NB4 (cell line): ENCODE measurements at regions not wholly inside any gene's neighbourhood (a gene's known extent, or its start where the extent isn't known, plus 50 kb on each side); places are given as distances from the start of the nearest gene placed in this dataset.

Experiments used
- DNase-seq: peaks from one replicate; pipeline ENCODE4 v3.0.0; 2010; ENCODE audit warnings: low read depth
- H3K4me3 ChIP-seq: one replicate; pipeline ENCODE4 v1.5.1; 2011; ENCODE audit warnings: mild to moderate bottlenecking, low read depth, low read length, moderate library complexity
- CTCF ChIP-seq: IDR thresholded peaks from one replicate; pipeline ENCODE4 v1.5.1; 2012; ENCODE audit warnings: low read depth, low read length
- MAX ChIP-seq: IDR thresholded peaks from 2 replicates; pipeline ENCODE4 v1.6.1; 2011; ENCODE audit warnings: low read depth, low read length
- MYC ChIP-seq: IDR thresholded peaks from 2 replicates; pipeline ENCODE4 v1.6.1; 2011; ENCODE audit warnings: low read depth, low read length
- POLR2A ChIP-seq: IDR thresholded peaks from 2 replicates; pipeline ENCODE4 v1.6.1; 2011; ENCODE audit warnings: mild to moderate bottlenecking; ENCODE audit not compliant: insufficient read length; ENCODE audit errors: extremely low read depth

- TF ChIP-seq MAX (no peak), MYC (no peak), CTCF (no peak), POLR2A (no peak)
- no peak overlapping the region for H3K4me3 ChIP-seq
- no peak for DNase-seq
Measured at GRCh38 chr5:2993771-2994170, 242.3 kb upstream of the IRX2 start.

GRCh38 chr5:2993301-2993700 lies 241.8 kb upstream of the IRX2 start:
- DNase-seq, result no peak
- no peak overlapping the region for H3K4me3 ChIP-seq
- no peak for TF ChIP-seq CTCF

- no peak for TF ChIP-seq POLR2A
- TF ChIP-seq CTCF, result no peak
- TF ChIP-seq MAX, result no peak
- TF ChIP-seq MYC, result no peak
- H3K4me3 ChIP-seq, result no peak overlapping the region
- DNase-seq, result no peak
Measured at GRCh38 chr5:2992806-2993205, 241.3 kb upstream of the IRX2 start.

- no peak overlapping the region for H3K4me3 ChIP-seq
- no peak for TF ChIP-seq MYC
- TF ChIP-seq POLR2A, result no peak
- no peak for TF ChIP-seq CTCF
- TF ChIP-seq MAX, result no peak
- DNase-seq, result no peak
Measured at GRCh38 chr5:2991884-2992283, 240.4 kb upstream of the IRX2 start.

- no peak for TF ChIP-seq POLR2A
- no peak for TF ChIP-seq CTCF
- no peak for TF ChIP-seq MYC
- TF ChIP-seq MAX, result no peak
- no peak for DNase-seq
- no peak overlapping the region for H3K4me3 ChIP-seq
Measured at GRCh38 chr5:2989517-2989916, 238.0 kb upstream of the IRX2 start.

- TF ChIP-seq MAX (no peak), POLR2A (no peak), CTCF (no peak), MYC (no peak)
- DNase-seq, result no peak
Measured at GRCh38 chr5:2986301-2986700, 234.8 kb upstream of the IRX2 start.

More at GRCh38 chr5:2986301-2986700, 234.8 kb upstream of the IRX2 start:
- no peak overlapping the region for H3K4me3 ChIP-seq
